Mesodermal cell (in vitro differentiated cells): ENCODE measurements at regions not wholly inside any gene's neighbourhood (a gene's known extent, or its start where the extent isn't known, plus 50 kb on each side); places are given as distances from the start of the nearest gene placed in this dataset.
"Not testable (repeated sequence)": the region's sequence is repeated elsewhere in the genome, so short reads cannot be mapped to it uniquely, and the experiment has no call there.

ENCODE experiments used
- H3K27ac ChIP-seq: 2 replicates; pipeline ENCODE4 v1.7.0; 2013; ENCODE audit warnings: mild to moderate bottlenecking, low read depth, low read length, moderate library complexity; ENCODE audit not compliant: severe bottlenecking
- H3K36me3 ChIP-seq: 2 replicates; pipeline ENCODE4 v1.7.1; 2013; ENCODE audit warnings: mild to moderate bottlenecking, low read length, moderate library complexity; ENCODE audit not compliant: control insufficient read depth, insufficient read depth
- H3K4me1 ChIP-seq: one replicate; pipeline ENCODE4 v1.7.1; 2013; ENCODE audit warnings: mild to moderate bottlenecking, low read length; ENCODE audit not compliant: insufficient read depth, control insufficient read depth, poor library complexity, severe bottlenecking
- H3K4me3 ChIP-seq: 2 replicates; pipeline ENCODE4 v1.7.0; 2013; ENCODE audit warnings: low read length, control low read depth, mild to moderate bottlenecking; ENCODE audit not compliant: insufficient read depth, poor library complexity, severe bottlenecking; ENCODE audit errors: extremely low read depth
- H3K9me3 ChIP-seq: 2 replicates; pipeline ENCODE4 v1.7.1; 2013; ENCODE audit warnings: mild to moderate bottlenecking, low read length, moderate library complexity; ENCODE audit not compliant: control insufficient read depth
- WGBS, 2 experiments: methylation state at CpG; one replicate each; pipeline ENCODE4 v1.1.5; 2013; ENCODE audit warnings: missing lambda C conversion rate in 2 of 2; ENCODE audit not compliant: insufficient coverage in 2 of 2; 5-methylcytosine and 5-hydroxymethylcytosine counted together

GRCh38 chr21:10464975-10465374 lies 56.4 kb upstream of the TPTE start:
- Histone ChIP-seq H3K4me1 (no peaks in the 10 kb centered on the region), H3K36me3 (no peaks in the 10 kb centered on the region), H3K27ac (no peak overlapping the region), H3K4me3 (no peak overlapping the region), H3K9me3 (peaks cover 63% of the 10 kb centered on the region)
- 55 to 58% methylated on average over 2 to 3 of the region's 3 CpGs for whole genome bisulfite sequencing, 2 experiments

DNA sequence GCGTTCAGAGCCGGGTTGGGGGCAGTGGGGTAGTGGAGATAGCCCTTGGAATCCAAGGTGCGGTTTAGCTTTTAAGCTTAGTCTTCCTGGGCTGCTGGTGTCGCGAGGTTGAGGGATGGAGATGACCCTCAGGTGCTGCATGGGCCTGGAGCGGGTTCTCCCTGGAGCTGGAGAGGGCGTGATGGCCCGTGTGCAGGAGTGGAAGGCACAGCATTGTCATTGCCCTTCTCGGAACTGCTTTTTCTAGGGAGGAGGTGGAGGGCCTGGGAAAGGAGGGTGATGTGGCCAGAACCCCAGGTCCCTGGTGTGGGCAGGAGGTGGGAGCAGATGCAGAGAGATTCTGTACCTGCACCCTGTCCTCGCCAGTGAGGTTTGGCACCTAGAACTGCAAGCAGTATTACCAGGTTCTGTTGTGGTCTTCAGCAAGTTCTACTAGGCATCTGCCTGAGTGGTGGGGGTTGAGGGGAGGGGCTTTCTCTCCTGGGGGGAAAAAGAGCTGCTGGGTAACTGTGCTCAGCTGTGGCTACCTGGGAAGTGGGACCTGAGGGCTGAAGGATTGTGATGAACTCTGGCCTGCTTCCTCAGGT lies 55.8 kb upstream of the TPTE start:
- not testable (repeated sequence) for H3K36me3 ChIP-seq, H3K4me3 ChIP-seq, H3K4me1 ChIP-seq, H3K27ac ChIP-seq
- 67 to 72% methylated on average over 8 of the region's 10 CpGs for WGBS, 2 experiments
- H3K9me3 ChIP-seq: peaks cover 57% of the 10 kb centered on the region

DNA sequence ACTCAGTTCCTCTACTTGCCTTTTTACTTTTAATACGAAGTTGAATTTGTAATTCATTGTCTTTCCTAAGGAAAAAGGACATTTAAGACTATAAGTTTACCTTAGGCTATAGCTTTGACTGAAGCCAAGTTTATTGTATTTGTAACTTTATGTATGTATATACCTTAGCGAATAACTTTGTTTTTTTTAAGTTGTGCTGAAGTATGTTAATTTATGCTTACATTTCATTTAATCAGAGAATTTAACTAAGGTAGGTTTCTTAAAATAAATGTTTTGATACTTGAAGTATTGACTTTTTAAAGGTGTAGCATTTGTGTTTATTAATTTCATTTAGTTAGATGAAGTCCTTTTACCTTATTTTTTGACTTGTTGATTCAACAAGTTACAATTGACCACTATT lies 55.2 kb upstream of the TPTE start:
- no peaks in the 10 kb centered on the region for H3K4me1 ChIP-seq
- H3K9me3 ChIP-seq: peaks cover 51% of the 10 kb centered on the region
- WGBS, 2 experiments: 17% methylated on average over 1 of the region's 2 CpGs; no CpG with 5 or more reads in 1 of the 2 experiments
- H3K27ac ChIP-seq: no peak overlapping the region
- H3K36me3 ChIP-seq: no peaks in the 10 kb centered on the region
- no peak overlapping the region for H3K4me3 ChIP-seq
